HG02678 (cell line): ENCODE measurements at regions not wholly inside any gene's neighbourhood (a gene's known extent, or its start where the extent isn't known, plus 50 kb on each side); places are given as distances from the start of the nearest gene placed in this dataset.
"Not testable (repeated sequence)": the region's sequence is repeated elsewhere in the genome, so short reads cannot be mapped to it uniquely, and the experiment has no call there.

Experiments used
- ATAC-seq: cut with Tn5 transposase; IDR thresholded peaks from one replicate; pipeline ENCODE4 v1.9.1; 2021; ENCODE audit warnings: mild to moderate bottlenecking, moderate library complexity; ENCODE audit not compliant: unreplicated experiment

GRCh38 chr4:117533501-117533900 is 448.1 kb upstream of the TRAM1L1 start:
- ATAC-seq, result no peak

- no peak for ATAC-seq
These were observed 459.7 kb upstream of the TRAM1L1 start for GRCh38 chr4:117545039-117545438.

- no peak for ATAC-seq
These were observed 464.1 kb upstream of the TRAM1L1 start for GRCh38 chr4:117549524-117549923.

GRCh38 chr4:117550085-117550484 is 464.7 kb upstream of the TRAM1L1 start:
- no peak for ATAC-seq

GRCh38 chr4:117560329-117560728 is 474.0 kb upstream of the NDST3 start:
- no peak for ATAC-seq

GRCh38 chr4:117574085-117574484 is 460.2 kb upstream of the NDST3 start:
- ATAC-seq, result no peak

- no peak for ATAC-seq
These were observed 458.4 kb upstream of the NDST3 start for GRCh38 chr4:117575850-117576249.

GRCh38 chr4:117577686-117578311 is 456.5 kb upstream of the NDST3 start:
- no peak for ATAC-seq

- no peak for ATAC-seq
These were observed 445.5 kb upstream of the NDST3 start for GRCh38 chr4:117588771-117589170.

- no peak for ATAC-seq
These were observed 437.3 kb upstream of the NDST3 start for GRCh38 chr4:117596917-117597480.

GRCh38 chr4:117599393-117599792 is 434.9 kb upstream of the NDST3 start:
- ATAC-seq, result not testable (repeated sequence)

- not testable (repeated sequence) for ATAC-seq
These were observed 433.4 kb upstream of the NDST3 start for GRCh38 chr4:117600936-117601335.

GRCh38 chr4:117610706-117611308 is 423.5 kb upstream of the NDST3 start:
- no peak for ATAC-seq

GRCh38 chr4:117621673-117622072 is 412.6 kb upstream of the NDST3 start:
- ATAC-seq, result no peak

- no peak for ATAC-seq
These were observed 411.0 kb upstream of the NDST3 start for GRCh38 chr4:117623326-117623725.

- no peak for ATAC-seq
These were observed 407.6 kb upstream of the NDST3 start for GRCh38 chr4:117626664-117627063.

- ATAC-seq, result no peak
These were observed 399.6 kb upstream of the NDST3 start for GRCh38 chr4:117634716-117635115.

GRCh38 chr4:117637347-117637746 is 396.9 kb upstream of the NDST3 start:
- ATAC-seq, result no peak

GRCh38 chr4:117640836-117641235 is 393.4 kb upstream of the NDST3 start:
- ATAC-seq, result no peak

GRCh38 chr4:117641519-117641918 is 392.8 kb upstream of the NDST3 start:
- ATAC-seq, result no peak

GRCh38 chr4:117654079-117654478 is 380.2 kb upstream of the NDST3 start:
- ATAC-seq, result no peak

- no peak for ATAC-seq
These were observed 373.6 kb upstream of the NDST3 start for GRCh38 chr4:117660668-117661067.
